ENCODE measurements at regions not wholly inside any gene's neighbourhood (a gene's known extent, or its start where the extent isn't known, plus 50 kb on each side); places are given as distances from the start of the nearest gene placed in this dataset.

- TF ChIP-seq EZH2 (IDR thresholded peaks at IDR 0.05; ENCODE audit: borderline replicate concordance, low read depth, low read length, severe bottlenecking) (no peak), CTCF (IDR thresholded peaks at IDR 0.05; ENCODE audit: extremely low read depth in 1 of 2, insufficient read depth in 1 of 2, low read depth in 1 of 2, low read length in 2 of 2) (no peak), POLR2A (IDR thresholded peaks at IDR 0.05; ENCODE audit: low read depth, low read length) (no peak), POLR2AphosphoS5 (IDR thresholded peaks at IDR 0.05; ENCODE audit: insufficient read depth, low read depth, low read length) (no peak), MAX (IDR thresholded peaks at IDR 0.05; ENCODE audit: insufficient read depth, insufficient read length) (no peak), JUN (IDR thresholded peaks at IDR 0.05; ENCODE audit: borderline replicate concordance, insufficient read depth, insufficient read length, low read depth) (no peak), MYC (IDR thresholded peaks at IDR 0.05; ENCODE audit: low read depth, low read length) (no peak), GATA2 (IDR thresholded peaks at IDR 0.05; ENCODE audit: insufficient read depth, insufficient read length, low read depth, low read length) (no peak)
Measured at GRCh38 chrX:69100478-69100877, 64.8 kb downstream of the PJA1 start.

All from endothelial cell of umbilical vein (primary cell).